AG09319 (cell line): ENCODE measurements at regions not wholly inside any gene's neighbourhood (a gene's known extent, or its start where the extent isn't known, plus 50 kb on each side); places are given as distances from the start of the nearest gene placed in this dataset.
A peak's percentile ranks its signal among the peaks of the same experiment; 100 is the strongest.

ENCODE experiments used
- DNase-seq: peaks from one replicate; pipeline ENCODE4 v3.0.0-alpha.2; 2010; ENCODE audit warnings: low read depth; ENCODE audit errors: extremely low read depth
- TF ChIP-seq, protein P1 (sequence below): IDR thresholded peaks from 2 replicates; pipeline ENCODE4 v1.5.1; 2011; ENCODE audit warnings: low read depth, mild to moderate bottlenecking, inconsistent platforms, low read length, moderate library complexity

GRCh38 chr7:46685051-46685450, 764.0 kb upstream of the IGFBP3 start:
- TF ChIP-seq, protein P1, sequence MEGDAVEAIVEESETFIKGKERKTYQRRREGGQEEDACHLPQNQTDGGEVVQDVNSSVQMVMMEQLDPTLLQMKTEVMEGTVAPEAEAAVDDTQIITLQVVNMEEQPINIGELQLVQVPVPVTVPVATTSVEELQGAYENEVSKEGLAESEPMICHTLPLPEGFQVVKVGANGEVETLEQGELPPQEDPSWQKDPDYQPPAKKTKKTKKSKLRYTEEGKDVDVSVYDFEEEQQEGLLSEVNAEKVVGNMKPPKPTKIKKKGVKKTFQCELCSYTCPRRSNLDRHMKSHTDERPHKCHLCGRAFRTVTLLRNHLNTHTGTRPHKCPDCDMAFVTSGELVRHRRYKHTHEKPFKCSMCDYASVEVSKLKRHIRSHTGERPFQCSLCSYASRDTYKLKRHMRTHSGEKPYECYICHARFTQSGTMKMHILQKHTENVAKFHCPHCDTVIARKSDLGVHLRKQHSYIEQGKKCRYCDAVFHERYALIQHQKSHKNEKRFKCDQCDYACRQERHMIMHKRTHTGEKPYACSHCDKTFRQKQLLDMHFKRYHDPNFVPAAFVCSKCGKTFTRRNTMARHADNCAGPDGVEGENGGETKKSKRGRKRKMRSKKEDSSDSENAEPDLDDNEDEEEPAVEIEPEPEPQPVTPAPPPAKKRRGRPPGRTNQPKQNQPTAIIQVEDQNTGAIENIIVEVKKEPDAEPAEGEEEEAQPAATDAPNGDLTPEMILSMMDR: no peak

DNA sequence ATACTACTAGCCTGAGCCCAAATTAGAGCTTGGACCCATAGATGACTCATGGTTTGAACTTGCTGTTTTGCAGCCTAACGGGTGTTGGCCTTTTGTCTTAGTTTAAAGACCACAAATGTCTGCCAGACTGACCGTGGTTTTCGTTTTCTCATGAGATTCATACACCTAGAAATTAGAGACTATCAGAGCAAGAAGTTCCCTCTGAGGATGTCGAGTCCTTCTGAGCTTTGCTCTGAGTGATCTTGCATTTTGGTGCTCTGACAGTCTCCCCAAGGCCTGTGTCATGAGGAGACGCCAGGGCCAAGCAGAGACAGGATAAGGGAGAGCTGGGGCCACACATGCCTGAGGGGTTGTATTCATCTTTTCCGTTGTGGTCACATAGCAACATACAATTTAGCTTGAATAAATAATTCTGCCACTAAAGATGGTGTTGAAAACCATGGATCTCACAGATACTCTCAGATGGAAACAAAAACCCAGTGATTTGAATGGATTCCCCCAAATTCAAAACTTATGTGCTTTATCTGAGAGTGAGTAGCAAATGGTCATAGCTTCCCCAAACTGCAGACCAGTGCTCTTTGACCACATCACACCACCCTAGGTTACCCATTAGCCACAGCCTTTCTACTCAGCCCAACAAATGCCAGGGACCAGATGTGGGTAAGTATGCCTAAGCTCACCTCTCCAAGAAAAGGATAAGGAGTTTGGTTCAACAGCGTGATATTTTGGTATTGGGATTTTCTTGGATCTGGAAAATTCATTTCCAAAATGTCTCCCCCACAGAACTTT, 762.0 kb upstream of the IGFBP3 start:
- DNase-seq: peak; percentile 41

More at GRCh38 chr7:46685051-46685450, 764.0 kb upstream of the IGFBP3 start:
- no peak for DNase-seq

GRCh38 chr7:46681865-46682503, 760.9 kb upstream of the IGFBP3 start:
- TF ChIP-seq, protein P1: no peak; the same call in 1 of the 2 replicates
- DNase-seq: no peak

More for the DNA sequence above, 762.0 kb upstream of the IGFBP3 start:
- TF ChIP-seq, protein P1: no peak

GRCh38 chr7:46680147-46680546, 759.1 kb upstream of the IGFBP3 start:
- TF ChIP-seq, protein P1: no peak
- no peak for DNase-seq

DNA sequence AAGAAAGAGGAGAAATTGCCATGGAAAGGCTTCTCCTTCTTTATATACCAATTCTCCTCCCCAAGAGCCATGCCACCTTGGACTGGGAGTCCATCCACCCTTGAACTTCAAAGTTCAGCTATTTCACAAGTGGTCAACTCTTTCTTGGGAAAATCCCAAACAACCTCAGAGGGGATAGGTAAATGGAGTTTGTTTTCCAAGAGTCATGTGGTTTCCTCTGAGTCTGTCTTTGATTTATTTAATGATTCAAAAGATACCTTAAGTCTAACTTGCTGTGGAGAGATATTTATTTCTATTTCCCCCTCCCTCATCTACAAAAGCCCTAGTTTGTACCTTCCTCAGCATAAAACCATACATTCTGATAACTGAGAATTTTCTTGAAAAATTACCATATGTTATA, 758.6 kb upstream of the IGFBP3 start:
- TF ChIP-seq, protein P1: no peak
- DNase-seq: no peak

GRCh38 chr7:46678421-46678820, 757.3 kb upstream of the IGFBP3 start:
- no peak for DNase-seq
- TF ChIP-seq, protein P1: no peak

DNA sequence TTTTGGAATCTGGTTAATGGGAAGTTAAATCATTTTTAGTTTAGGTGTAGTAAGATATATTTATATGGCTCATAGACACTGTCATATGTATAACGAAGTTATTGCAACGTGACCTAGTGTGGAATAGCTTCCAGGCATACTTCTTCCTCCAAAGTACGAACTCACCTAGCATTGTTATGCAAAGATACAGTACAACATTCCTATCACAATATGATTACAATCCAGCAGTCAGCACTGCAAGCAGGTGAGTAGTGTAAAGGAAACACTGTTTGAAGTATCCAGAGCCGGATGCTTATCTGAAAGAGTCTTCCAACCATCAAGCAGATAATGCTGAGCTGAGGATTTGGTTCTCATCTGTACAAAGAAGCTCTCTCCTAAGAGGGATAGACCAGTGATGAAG, 754.4 kb upstream of the IGFBP3 start:
- no peak for DNase-seq
- TF ChIP-seq, protein P1: no peak
